HepG2 (cell line): ENCODE measurements at regions not wholly inside any gene's neighbourhood (a gene's known extent, or its start where the extent isn't known, plus 50 kb on each side); places are given as distances from the start of the nearest gene placed in this dataset.

Source experiments
- AGO2 ChIP-seq: fragments of 200-400 bp; formaldehyde crosslinking; optimal IDR thresholded peaks from 2 replicates; pipeline ENCODE3; 2017; ENCODE audit warnings: mild to moderate bottlenecking, low read depth, low read length, moderate library complexity
- ARHGAP35 ChIP-seq: sonication (generic); formaldehyde crosslinking; IDR thresholded peaks from 2 replicates; pipeline ENCODE4 v1.9.0; 2022; ENCODE audit warnings: mild to moderate bottlenecking, inconsistent platforms, moderate library complexity, missing genetic modification reagents, borderline replicate concordance
- CTCF ChIP-seq: sonication (generic); formaldehyde crosslinking; IDR thresholded peaks from 2 replicates; pipeline ENCODE4 v1.5.0; 2020; ENCODE audit warnings: mild to moderate bottlenecking, missing genetic modification reagents, moderate library complexity
- DNMT1 ChIP-seq: sonication (generic); formaldehyde crosslinking; IDR thresholded peaks from 2 replicates; pipeline ENCODE4 v1.5.1; 2020; ENCODE audit warnings: mild to moderate bottlenecking, missing genetic modification reagents
- RORA ChIP-seq: sonication (generic); formaldehyde crosslinking; IDR thresholded peaks from 2 replicates; pipeline ENCODE4 v1.5.0; 2020; ENCODE audit warnings: mild to moderate bottlenecking, missing genetic modification reagents, moderate library complexity
- ZNF674 ChIP-seq: sonication (generic); formaldehyde crosslinking; IDR thresholded peaks from 2 replicates; pipeline ENCODE4 v1.5.0; 2020; ENCODE audit warnings: low read depth, mild to moderate bottlenecking, missing genetic modification reagents

GRCh38 chr21:28118570-28118969 lies 874.1 kb downstream of the LTN1 start:
- no peak for TF ChIP-seq RORA
- TF ChIP-seq ARHGAP35 (CRISPR knock-in tag), result no peak
- no peak for TF ChIP-seq CTCF (CRISPR knock-in tag)
- no peak for TF ChIP-seq ZNF674 (CRISPR knock-in tag)
- no peak for TF ChIP-seq AGO2
- TF ChIP-seq DNMT1 (CRISPR knock-in tag), result no peak
